HT-29 (cell line): ENCODE measurements at regions not wholly inside any gene's neighbourhood (a gene's known extent, or its start where the extent isn't known, plus 50 kb on each side); places are given as distances from the start of the nearest gene placed in this dataset.
A peak's percentile ranks its signal among the peaks of the same experiment; 100 is the strongest.

Source experiments
- DNase-seq: peaks from one replicate; pipeline ENCODE4 v3.0.0-alpha.2; 2015; ENCODE audit warnings: low spot score

GRCh38 chr6:159480471-159480870 is 212.6 kb downstream of the SOD2 start:
- DNase-seq, result no peak

DNA sequence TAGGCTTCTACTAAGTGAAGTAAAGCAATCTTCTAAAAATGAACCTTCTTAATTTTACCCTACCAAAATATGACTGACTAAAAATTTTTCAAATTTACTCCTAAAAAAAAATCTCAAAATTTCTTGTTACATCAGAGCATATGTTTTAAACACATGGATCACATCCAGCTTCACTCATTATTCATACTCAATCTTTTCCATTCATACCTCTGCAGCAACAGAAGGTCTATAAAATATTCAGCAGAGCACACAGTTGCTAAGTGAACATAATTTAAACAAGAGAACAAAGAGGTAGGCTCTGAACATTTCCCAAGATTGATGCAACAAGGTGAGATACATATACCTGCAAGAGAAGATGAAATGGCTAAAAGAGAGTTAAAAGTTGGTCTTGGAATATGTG is 213.9 kb downstream of the SOD2 start:
- DNase-seq, result no peak

GRCh38 chr6:159473475-159474263 is 219.4 kb downstream of the SOD2 start:
- no peak for DNase-seq

DNA sequence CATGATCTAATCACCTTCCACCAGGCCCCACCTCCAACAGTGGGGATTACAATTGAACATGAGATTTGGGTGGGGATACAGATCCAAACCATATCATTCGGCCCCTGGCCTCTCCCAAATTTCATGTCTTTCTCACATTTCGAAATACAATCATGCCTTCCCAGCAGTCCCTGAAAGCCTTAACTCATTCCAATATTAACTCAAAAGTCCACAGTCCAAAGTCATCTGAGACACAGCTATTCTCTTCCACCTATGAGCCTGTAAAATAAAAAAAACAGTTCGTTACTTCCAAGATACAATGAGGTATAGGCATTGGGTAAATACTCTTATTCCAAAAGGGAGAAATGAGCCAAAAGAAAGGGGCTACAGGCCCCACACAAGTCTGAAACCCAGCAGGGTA is 222.6 kb downstream of the SOD2 start:
- DNase-seq, result no peak

- DNase-seq, result no peak
Measured at GRCh38 chr6:159469443-159469842, 223.6 kb downstream of the SOD2 start.

GRCh38 chr6:159468994-159469393 is 224.0 kb downstream of the SOD2 start:
- no peak for DNase-seq

DNA sequence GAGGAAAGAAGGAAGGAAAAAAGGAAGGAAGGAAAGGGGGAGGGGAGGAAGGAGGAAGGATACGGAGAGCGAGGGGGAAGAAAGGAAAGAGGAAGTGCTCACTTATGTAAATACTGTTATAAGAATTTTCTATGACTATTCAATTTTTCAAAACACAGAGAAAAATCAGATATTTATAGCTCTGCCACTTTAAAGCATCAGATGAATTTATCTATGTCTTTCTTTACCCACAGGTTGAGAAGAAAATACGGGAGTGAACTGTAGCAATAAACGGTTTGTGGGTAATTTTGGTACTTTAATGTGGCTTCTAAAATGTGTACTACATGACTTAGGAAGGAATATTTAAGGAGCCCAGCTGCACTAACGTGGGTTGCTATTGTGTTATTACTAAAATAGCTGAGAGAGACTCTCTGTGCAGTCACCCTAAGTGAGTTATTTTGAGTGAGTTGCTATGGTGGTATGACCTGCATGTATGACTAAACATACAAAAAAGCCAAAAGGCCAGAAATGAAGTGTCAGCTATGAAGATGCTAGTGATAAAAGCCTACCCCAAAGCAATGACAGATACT is 225.5 kb downstream of the SOD2 start:
- no peak for DNase-seq

DNA sequence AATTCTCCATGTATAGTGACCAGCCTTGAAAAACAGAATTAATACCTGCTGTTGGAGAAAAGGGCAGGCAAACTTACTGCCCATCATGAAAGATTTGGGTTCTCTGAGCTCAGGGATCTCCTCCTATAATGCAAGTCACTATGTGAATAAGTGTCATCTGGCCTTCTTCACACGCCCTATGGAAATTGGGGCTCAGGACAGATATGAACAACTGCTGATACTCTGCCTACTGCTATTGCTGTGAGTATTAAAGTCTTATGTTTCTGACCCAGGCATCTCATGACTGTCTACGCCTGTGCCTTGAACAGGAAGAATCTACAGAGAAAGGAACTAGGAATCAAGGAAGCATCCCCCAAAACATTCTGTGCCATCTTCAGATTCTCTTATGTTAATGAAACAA is 226.1 kb downstream of the SOD2 start:
- DNase-seq, result no peak

DNA sequence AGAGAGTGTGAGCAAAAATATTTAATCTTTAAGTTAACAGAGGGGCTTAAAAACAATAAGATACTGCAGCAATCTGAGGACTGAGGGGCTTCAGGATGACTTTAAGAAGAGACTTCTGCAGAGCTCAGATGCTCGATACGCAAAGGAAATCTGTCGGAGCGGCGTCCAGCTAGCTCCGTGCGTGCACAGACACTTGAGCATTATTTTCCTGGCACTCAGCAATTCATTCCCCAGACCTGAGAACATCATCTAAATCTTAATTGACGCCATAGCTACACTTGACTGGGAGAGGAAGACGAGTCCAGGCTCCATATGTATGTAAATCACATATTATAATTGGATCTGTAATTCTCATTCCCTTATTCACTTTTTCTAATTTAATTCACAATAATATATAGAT is 228.2 kb downstream of the SOD2 start:
- DNase-seq, result no peak

DNA sequence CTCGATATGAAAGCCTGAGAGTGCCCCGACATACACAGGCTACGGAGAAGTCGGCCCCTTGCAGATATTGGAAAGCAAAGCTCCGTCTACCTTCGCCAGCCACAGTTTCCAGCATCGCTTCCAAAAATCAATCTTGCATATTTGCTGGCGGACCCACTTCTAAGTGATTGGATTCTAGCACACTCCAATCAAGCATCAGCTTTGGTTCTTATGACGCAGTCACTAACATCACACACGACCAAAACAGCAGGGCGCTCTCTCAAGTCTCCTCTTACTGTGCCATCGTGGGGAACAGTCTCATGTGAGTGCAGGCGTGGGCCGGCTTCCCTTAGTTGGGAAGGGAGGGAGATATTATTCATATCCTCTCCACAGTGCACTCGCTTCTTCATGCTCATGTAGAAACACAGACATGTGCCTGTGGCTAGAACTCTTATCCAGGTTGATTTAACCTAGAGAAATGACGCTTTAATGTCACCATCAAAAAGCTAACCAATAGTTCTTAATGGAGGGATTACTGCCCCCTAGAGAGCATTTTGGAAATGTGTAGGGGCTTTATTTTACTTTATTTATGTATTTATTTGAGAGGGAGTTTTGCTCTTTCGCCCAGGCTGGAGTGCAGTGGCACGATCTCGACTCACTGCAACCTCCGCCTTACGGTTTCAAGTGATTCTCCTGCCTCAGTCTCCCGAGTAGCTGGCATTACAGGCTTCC is 229.8 kb downstream of the SOD2 start:
- DNase-seq, result peak; percentile 22

DNA sequence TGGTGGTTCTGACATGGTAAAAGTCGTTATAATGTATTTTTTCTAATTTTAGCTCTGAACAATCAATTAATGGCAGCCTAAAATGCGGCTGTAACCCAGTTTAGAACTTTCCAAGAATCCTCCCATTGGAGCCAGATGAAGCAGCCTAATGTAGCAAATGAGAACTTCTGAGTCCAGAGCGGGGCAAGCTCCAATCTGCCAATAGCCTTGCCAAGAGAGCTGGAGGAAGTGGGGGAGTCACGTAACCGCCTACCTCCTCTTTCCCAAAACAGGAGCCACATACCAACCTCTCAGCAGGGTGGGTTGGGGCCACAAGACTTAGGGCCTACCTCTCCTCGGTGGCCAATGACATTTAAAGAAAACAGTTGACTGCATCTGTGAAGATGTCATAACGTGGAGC is 230.6 kb downstream of the SOD2 start:
- no peak for DNase-seq

GRCh38 chr6:159461998-159462397 is 231.0 kb downstream of the SOD2 start:
- DNase-seq, result no peak

DNA sequence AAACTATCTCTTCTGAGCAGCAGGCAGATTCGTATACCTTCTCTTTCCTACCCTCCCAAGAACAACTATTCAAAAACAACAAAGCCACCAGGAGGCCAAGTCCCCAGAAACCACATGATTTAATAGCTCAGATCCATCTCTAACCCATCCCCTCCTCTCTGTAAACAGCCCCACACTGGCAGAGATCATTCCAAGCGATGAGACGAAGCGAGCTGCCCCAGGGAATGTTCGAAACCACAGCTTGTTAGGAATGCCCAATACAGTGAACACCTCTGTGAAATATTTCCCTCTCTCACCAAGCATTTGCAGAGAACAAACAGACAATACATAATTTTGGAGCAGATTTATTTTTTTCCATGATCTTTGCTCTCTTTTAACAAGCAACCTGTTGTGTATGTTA is 231.8 kb downstream of the SOD2 start:
- no peak for DNase-seq

DNA sequence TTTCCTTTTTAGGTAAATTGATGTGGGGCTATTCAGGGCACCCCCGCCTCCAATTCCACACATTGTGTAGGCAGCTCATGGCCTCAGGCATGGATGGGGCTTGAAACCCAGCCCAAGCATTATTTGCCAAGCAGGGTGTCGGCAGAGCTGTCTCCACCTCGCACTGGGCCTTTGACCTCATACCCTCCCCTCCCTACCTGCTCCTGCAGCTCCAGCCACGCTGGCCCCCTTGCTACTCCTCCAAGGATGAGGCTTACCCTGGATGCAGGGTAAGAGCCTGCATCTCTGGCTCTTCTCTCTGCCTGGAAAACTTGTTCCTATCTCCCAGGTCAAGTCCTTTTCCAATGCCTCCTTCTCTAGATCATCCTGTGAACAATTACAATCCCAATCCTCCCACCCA is 232.6 kb downstream of the SOD2 start:
- DNase-seq, result no peak

DNA sequence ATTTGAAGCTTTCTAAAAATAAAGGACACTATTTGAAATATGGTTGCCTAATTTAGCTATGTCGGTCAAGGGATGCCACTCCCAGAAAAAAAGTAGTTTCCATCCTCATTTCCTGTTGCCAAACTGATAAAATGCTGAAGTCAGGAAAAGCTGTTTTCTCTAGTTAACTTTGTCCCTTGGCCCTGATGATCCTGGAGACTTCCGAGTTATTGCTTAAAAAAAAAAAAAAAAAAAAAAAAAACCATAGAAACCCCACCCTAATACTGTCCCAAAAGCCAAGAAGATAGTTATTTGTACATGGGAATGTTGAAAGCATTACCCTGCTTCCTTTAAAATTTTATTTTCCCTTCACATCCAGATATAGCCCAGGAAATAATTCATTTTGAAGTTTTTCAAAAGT is 236.7 kb downstream of the SOD2 start:
- no peak for DNase-seq

DNA sequence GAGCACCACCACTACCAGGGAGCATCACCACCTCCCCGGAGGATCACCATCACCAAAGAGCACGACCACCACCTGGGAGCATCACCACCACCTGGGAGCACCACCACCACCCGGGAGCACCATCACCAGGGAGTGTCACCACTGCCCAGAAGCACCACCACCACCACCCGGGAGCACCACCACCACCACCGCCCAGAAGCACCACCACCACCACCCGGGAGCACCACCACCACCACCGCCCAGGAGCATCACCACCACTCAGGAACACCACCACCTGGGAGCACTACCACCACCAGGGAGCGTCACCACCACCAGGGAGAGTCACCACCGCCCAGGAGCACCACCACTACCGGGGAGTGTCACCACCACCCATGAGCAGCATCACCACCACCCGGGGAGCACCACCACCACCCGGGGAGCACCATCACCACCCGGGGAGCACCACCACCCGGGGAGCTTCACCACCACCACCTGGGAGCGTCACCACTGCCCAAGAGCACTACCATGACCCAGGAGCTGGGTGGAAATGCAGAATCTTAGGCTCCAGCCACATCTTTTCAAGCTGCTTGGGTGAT is 237.3 kb downstream of the SOD2 start:
- DNase-seq, result no peak

GRCh38 chr6:159450815-159451465 is 242.1 kb downstream of the SOD2 start:
- no peak for DNase-seq

DNA sequence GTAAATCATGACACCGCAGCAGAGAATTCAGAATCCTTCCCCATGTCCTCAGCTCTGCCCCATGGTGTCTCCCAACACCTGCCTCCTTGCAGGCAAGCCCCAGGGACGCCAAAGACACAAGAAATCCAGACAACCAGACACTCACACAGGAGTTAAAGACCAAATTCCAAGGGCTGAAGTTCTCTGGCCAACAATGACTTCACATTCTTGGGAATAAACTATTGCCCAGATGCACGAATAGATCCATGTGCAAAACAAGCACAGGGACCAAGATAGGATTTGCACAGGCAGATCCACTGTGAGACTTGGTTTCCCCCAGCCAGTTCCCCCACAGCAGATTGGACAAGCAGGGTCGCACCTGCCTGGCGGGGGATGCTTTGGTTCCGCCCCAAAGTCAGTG is 246.7 kb downstream of the SOD2 start:
- no peak for DNase-seq

- DNase-seq, result no peak
Measured at GRCh38 chr6:159445351-159445750, 247.7 kb downstream of the SOD2 start.

DNA sequence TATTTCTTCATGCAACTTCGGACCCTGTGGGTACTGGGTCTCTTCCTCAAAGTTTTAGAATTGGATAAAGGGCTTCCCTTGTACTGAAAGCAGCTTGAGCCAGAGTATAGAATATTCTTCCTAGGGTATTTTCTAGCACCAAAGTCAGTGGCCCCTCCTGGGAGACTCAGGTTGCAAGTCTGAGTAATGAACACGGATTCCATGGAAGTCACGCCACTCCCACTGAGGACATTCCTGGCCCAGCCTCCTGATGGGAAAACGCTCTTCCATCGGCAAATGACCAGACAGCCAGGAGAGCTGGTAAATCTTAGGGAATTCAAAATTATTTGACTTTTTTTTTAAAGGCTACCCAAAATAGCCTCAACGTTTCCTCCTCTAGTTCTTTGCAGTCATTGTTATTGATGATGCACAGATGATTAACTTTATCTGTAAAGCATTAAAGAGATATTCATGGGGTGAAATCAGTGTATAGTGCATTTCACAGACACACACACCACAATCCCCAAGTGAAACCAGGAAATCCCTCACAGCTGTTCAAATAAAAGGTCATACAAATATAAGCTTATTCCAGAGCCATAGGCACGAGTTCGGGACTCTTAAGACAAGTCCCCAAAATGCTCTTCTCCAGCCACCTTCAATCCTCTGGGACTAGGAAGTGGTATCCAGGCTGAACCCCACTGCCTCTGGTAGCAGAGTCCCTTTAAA is 248.8 kb downstream of the SOD2 start:
- DNase-seq, result no peak

GRCh38 chr6:159443417-159443920 is 249.6 kb downstream of the SOD2 start:
- DNase-seq, result no peak

- no peak for DNase-seq
Measured at GRCh38 chr6:159441704-159441981, 251.4 kb downstream of the SOD2 start.
